HG02798 (cell line): ENCODE measurements at regions not wholly inside any gene's neighbourhood (a gene's known extent, or its start where the extent isn't known, plus 50 kb on each side); places are given as distances from the start of the nearest gene placed in this dataset.

Experiments used
- ATAC-seq: cut with Tn5 transposase; IDR thresholded peaks from one replicate; pipeline ENCODE4 v1.9.1; 2021; ENCODE audit warnings: mild to moderate bottlenecking; ENCODE audit not compliant: unreplicated experiment, poor library complexity

GRCh38 chr3:148102156-148102555 is 595.5 kb upstream of the AGTR1 start:
- no peak for ATAC-seq

DNA sequence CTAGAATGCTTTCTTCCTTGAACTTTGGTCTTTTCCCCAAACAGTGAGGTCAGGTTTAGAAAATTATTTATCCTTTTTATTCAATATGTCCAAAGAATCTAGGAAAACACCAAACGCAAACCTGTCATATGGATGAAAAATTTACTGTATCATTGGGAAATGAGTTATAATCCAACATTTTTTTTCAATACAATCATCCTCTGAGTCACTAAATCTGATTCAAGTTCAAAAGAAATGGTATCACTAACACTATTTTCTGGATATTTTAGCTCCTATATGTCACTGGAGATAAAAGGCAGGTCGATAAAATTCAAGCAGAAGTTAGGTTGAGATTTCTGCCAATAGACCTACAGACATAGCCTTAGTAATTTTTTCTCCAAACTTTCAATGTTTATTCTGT is 591.6 kb upstream of the AGTR1 start:
- ATAC-seq = no peak

- peak; percentile 37 for ATAC-seq
These were observed 570.7 kb upstream of the AGTR1 start for GRCh38 chr3:148126956-148127355.

DNA sequence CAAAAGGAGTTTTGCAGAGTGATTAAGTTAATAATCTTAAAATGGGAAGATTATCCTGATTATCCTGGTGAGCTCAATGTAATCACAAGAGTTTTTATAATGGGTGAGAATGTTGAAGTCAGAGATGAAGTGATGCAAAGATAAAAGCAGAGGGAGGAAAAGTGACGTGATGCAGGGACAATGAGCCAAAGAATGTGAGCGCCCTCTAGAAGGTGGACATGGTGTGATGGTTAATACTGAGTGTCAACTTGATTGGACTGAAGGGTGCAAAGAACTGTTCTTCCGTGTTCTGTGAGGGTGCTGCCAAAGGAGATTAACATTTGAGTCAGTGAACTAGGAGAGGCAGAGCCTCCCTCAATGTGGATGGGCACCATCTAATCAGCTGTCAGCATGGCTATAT is 569.6 kb upstream of the AGTR1 start:
- no peak for ATAC-seq

DNA sequence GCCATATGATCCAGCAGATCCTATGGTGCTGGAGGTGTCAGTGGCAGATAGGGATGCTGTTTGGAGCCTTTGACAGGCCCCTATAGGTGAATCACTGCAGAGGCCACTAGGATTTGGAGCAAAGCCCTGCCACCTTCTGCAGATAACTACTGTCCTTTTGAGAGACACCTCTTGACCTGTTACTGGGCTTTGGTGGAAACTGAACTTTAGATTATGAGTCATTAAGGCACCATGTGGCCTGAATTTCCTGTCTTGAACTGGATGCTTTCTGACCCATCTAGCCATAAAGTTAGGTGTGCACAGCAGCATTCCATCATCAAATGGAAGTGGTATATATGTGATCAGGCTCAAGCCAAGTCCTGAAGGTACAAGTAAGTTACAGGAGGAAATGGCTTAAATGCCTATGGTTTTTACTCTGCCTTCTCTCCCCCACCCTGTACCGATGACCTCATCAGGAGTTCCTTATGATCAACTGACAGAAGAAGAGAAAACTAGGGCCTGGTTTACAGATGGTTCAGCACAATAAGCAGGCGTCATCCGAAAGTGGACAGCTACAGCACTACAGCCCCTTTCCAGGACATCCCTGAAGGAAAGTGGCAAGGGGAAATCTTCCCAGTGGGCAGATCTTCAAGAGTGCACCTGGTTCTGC is 565.6 kb upstream of the AGTR1 start:
- peak; percentile 39 for ATAC-seq

DNA sequence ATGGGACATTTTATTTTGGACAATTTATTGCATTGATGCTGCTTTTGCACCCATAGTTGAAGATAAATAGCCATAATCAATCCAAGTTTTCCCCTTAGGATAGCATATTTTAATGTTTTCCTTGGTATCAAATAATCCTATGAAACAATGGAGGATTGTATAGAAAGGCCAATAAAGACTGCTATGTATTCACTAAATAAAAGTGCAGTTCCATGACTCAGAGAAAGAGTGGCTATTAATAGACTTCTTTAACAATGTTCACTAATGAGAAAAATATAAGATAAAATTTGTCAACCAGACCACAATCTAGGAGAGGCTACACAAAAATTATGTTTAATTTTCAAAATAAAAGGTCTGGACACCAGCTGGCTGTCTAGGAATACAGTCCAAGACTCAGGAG is 560.9 kb upstream of the AGTR1 start:
- no peak for ATAC-seq

DNA sequence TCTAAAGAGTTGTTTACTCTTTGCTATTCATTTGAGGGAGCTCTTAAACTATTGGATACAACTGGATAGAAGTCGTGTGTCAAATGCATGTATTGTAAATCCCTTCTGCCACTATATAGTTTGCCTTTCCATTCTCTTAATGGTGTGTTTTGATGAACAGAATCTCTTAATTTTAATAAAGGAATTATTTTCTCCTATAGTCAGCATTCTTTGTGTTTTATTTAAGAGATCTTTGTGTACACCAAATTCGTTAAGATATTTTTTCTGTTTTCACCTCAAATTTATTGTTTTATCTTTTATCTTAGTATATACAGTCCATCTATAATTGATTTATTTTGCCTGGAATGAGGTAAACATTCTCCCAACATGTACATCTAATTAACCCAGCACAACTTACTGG is 551.5 kb upstream of the AGTR1 start:
- ATAC-seq = no peak

GRCh38 chr3:148146947-148147826 is 550.5 kb upstream of the AGTR1 start:
- no peak for ATAC-seq

GRCh38 chr3:148147903-148148302 is 549.8 kb upstream of the AGTR1 start:
- ATAC-seq = no peak

- ATAC-seq = no peak
These were observed 548.1 kb upstream of the AGTR1 start for GRCh38 chr3:148149556-148149955.

GRCh38 chr3:148150141-148150540 is 547.6 kb upstream of the AGTR1 start:
- no peak for ATAC-seq

- ATAC-seq = no peak
These were observed 539.5 kb upstream of the AGTR1 start for GRCh38 chr3:148158210-148158609.

GRCh38 chr3:148162132-148162531 is 535.6 kb upstream of the AGTR1 start:
- no peak for ATAC-seq

DNA sequence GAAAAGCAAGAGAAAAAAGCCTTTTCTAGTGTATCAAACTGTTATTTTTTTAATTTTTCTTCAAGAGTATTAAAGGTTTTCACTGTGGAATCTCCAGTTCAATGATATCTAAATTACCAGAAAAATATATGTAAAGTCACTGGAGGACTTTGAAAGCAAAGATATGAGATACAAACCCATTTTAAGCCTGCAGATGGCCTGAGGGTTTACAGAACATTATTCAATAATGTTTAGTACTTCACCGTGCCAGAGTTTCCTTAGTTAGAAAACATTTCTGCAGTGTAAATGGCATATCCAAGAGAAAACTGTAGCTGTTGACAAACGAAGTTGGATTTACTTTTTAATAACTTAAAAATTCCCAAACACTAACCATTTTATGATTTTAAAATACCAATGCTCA is 529.4 kb upstream of the AGTR1 start:
- no peak for ATAC-seq

DNA sequence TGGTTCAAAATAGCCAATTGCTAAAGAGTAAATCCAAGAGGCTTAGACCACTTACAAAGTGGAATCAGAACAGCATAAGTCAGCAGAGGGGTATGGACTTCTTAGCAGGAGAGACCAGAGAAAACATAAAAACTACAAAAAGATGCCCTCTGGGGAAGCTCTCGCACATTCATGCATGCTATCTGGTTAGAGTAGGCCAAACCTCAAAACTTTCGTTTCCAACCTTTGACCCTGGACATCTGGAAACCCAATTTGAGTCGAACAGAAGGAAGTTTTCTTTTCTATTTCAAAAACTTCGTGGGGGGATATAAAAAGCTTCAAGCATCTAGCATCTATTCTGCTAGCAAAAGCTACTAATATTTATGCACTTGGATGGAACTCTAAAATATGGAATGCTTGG is 523.9 kb upstream of the AGTR1 start:
- peak; percentile 70 for ATAC-seq

DNA sequence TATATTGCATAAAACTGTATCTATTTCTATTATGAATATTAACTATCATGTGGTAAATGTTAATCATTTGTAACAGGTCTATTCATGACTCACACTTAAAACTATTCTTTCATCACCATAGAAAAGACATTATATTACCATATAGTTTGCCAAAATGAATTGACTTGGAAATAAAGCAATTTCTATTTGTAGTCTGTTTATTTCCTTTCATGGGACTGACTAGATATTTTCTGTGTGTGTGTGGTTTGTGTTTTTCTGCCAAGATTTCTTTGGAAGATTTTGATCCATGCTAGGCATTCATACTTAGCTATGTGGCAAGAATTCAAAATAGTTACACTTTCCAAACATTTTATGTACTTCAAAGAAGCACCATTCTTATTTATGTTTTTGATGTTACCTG is 522.5 kb upstream of the AGTR1 start:
- no peak for ATAC-seq

DNA sequence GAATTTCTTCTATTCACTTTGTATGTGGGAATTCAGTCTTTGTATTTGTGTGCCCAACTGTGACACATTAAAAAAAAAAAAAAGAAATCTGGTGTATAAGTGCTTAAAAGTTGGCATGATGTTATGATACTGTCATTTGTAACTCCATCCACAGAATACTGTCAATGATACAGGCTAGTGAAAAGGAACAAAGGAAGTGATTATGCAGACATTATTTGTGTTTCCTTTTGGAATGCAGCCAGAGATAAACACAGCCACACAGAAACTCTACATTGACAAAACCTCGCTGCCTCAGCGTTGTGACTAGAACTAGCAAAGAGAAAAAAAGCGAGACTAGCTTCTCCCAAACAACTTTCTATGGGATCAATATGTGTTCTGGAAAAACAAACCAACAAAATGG is 519.2 kb upstream of the AGTR1 start:
- ATAC-seq = no peak

GRCh38 chr3:148184798-148185197 is 512.9 kb upstream of the AGTR1 start:
- no peak for ATAC-seq

GRCh38 chr3:148186881-148187280 is 510.8 kb upstream of the AGTR1 start:
- ATAC-seq = no peak

DNA sequence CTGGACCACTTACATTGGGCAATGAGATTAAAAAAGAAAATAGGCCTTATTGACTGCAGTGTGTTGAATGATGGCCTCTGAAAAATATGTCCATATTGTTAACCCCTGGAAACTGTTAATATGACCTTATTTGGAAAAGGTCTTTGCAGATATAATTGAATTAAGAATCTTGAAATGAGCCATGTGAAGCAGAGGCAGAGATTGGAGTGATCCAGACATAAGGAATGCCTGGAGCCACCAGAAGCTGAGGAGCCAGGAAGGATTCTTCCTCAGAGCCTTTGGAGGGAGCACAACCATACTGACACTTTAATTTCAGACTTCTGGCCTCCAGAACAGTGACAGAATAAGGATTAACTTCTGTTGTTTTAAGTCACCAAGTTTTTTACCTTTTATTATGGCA is 510.4 kb upstream of the AGTR1 start:
- no peak for ATAC-seq

GRCh38 chr3:148190441-148190990 is 507.2 kb upstream of the AGTR1 start:
- no peak for ATAC-seq

- ATAC-seq = no peak
These were observed 505.7 kb upstream of the AGTR1 start for GRCh38 chr3:148191966-148192365.
